ENCODE measurements at regions not wholly inside any gene's neighbourhood (a gene's known extent, or its start where the extent isn't known, plus 50 kb on each side); places are given as distances from the start of the nearest gene placed in this dataset.
"Not testable (repeated sequence)": the region's sequence is repeated elsewhere in the genome, so short reads cannot be mapped to it uniquely, and the experiment has no call there.

DNA sequence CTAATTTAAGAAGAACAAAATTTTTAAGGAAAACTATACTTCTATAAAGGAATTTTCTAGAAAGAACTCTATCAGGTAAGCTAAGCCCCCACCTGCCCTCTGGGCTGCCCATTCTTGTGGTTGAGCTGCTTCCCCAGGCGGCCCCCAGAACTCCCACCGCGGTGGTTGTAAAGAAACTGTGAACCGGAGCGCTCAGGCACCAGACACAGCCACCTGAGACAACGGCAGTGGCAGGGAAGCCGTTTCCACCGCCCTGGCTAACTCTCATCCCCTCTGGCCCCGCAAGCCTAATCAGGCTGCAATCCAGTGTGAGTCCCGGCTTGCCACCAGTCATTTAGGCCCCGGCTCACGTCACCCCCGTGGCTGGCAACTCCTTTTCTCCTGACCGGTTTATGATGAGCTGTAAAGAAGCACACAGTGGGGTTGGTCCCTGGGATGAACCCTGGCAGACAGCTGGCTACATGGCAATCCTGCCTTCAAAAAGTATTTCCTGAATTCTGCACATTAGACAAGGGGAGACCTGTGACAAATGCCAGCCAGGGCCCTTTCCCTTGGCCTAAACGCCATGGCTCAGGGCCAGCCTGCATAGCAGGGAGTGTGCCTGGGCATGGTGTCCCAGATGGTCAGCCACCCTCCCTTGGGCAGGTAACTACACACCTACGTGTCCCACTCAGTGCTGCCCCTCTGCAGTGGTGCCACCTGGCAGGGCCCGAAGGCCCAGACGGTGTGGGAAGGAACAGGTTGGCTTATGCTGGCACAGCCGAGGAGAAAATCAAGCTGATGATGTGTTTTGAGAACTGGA is 63.8 kb upstream of the GPR31 start:
- H3K27me3 ChIP-seq (ENCODE audit: insufficient read depth) = no peaks in the 10 kb centered on the region
- no peaks in the 10 kb centered on the region for H3F3A ChIP-seq (replicated peaks; ENCODE audit: insufficient read depth)
- H3K4me1 ChIP-seq (ENCODE audit: control insufficient read depth in 1 of 2, insufficient read depth in 2 of 2, low read depth in 1 of 2, low read length in 1 of 2) = no peaks in the 10 kb centered on the region; a peak in 1 of 4 replicates
- no peak overlapping the region for H3K4me3 ChIP-seq (ENCODE audit: low read depth in 2 of 2, low read length in 1 of 2)
- H3K27ac ChIP-seq (ENCODE audit: low read depth in 2 of 2, low read length in 1 of 2) = no peak overlapping the region
- TF ChIP-seq, protein P1, sequence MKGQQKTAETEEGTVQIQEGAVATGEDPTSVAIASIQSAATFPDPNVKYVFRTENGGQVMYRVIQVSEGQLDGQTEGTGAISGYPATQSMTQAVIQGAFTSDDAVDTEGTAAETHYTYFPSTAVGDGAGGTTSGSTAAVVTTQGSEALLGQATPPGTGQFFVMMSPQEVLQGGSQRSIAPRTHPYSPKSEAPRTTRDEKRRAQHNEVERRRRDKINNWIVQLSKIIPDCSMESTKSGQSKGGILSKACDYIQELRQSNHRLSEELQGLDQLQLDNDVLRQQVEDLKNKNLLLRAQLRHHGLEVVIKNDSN (IDR thresholded peaks at IDR 0.05; ENCODE audit: borderline replicate concordance, low read depth) = no peak
- TF ChIP-seq, protein P2, sequence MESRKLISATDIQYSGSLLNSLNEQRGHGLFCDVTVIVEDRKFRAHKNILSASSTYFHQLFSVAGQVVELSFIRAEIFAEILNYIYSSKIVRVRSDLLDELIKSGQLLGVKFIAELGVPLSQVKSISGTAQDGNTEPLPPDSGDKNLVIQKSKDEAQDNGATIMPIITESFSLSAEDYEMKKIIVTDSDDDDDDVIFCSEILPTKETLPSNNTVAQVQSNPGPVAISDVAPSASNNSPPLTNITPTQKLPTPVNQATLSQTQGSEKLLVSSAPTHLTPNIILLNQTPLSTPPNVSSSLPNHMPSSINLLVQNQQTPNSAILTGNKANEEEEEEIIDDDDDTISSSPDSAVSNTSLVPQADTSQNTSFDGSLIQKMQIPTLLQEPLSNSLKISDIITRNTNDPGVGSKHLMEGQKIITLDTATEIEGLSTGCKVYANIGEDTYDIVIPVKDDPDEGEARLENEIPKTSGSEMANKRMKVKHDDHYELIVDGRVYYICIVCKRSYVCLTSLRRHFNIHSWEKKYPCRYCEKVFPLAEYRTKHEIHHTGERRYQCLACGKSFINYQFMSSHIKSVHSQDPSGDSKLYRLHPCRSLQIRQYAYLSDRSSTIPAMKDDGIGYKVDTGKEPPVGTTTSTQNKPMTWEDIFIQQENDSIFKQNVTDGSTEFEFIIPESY (IDR thresholded peaks at IDR 0.05; ENCODE audit: borderline replicate concordance, low read depth) = no peak
- TF ChIP-seq JUND (IDR thresholded peaks at IDR 0.05) = no peak
- no peaks in the 10 kb centered on the region for H3K9me2 ChIP-seq
- no peaks in the 10 kb centered on the region for H3K79me2 ChIP-seq (ENCODE audit: insufficient read depth)
- H2AFZ ChIP-seq (ENCODE audit: low read depth) = no peak overlapping the region
- 76% methylated on average over 13 of the region's 19 CpGs for WGBS (ENCODE audit: low lambda C conversion rate)
- DNase-seq = no peak
- no peak overlapping the region for H3K4me2 ChIP-seq
- no peaks in the 10 kb centered on the region for H4K20me1 ChIP-seq (ENCODE audit: insufficient read depth)
- H3K9me3 ChIP-seq = no peaks in the 10 kb centered on the region
- no peaks in the 10 kb centered on the region for H3K36me3 ChIP-seq (replicated peaks in 1 of 2; ENCODE audit: control insufficient read depth in 1 of 2, insufficient read depth in 2 of 2, low read length in 1 of 2)
- no peak overlapping the region for H3K9ac ChIP-seq
- ChIA-PET POLR2A (no interaction called here), CTCF (interaction anchor here (0.6 to 6.1 kb wide), 4 partner anchors 9 to 789 kb away, joined by 4 to 26 read pairs (median 4); no protein-coding TSS in a partner anchor)

DNA sequence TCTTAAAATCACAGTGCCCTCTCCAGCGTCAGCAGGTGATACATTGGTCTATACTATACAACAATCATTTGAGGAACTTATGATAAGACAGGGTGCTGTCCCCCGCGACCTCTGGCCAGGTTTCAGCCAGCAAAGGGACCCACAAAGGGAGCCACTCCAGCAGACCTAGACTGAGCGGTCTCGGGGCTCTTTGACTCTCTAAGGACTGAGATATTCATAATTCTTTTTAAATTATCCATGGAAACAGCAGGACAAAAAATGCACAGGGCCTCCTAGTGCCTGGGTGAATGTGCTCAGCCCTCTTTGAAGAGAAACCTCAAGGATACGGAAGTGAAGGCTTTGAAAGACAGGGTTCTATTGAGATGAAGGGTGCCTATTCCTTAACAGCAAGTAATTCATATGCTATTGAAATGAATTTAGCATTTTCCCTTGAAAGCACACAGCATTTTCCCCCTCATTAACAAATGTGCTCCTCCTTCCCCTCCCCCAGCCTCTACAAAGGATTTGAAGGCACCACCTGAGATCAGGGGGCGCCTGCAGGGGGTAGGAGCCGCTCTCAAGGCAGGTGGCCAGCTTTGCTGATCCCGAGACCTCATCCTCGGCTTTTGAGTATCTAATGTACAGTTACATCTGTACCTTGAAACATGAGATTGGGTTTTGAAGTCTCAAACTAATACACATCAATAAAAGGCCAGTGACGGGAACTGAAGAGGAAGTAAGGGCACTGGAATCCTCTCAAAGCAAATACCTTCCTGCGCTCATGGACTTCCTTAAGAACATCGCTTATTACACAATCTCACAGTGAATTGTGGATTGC is 65.3 kb upstream of the UNC93A start:
- H3K4me3 ChIP-seq (ENCODE audit: low read depth in 2 of 2, low read length in 1 of 2); H3K9me3 ChIP-seq; POLR2A ChIA-PET; CTCF ChIA-PET; H3K9ac ChIP-seq; H3K4me1 ChIP-seq (ENCODE audit: control insufficient read depth in 1 of 2, insufficient read depth in 2 of 2, low read depth in 1 of 2, low read length in 1 of 2); H3K4me2 ChIP-seq; H3F3A ChIP-seq (replicated peaks; ENCODE audit: insufficient read depth); H4K20me1 ChIP-seq (ENCODE audit: insufficient read depth); H2AFZ ChIP-seq (ENCODE audit: low read depth); H3K9me2 ChIP-seq; DNase-seq; H3K79me2 ChIP-seq (ENCODE audit: insufficient read depth); H3K27me3 ChIP-seq (ENCODE audit: insufficient read depth); H3K27ac ChIP-seq (ENCODE audit: low read depth in 2 of 2, low read length in 1 of 2); H3K36me3 ChIP-seq (replicated peaks in 1 of 2; ENCODE audit: control insufficient read depth in 1 of 2, insufficient read depth in 2 of 2, low read length in 1 of 2): not testable (repeated sequence)
- WGBS (ENCODE audit: low lambda C conversion rate) = 57% methylated on average over 9 of the region's 13 CpGs

DNA sequence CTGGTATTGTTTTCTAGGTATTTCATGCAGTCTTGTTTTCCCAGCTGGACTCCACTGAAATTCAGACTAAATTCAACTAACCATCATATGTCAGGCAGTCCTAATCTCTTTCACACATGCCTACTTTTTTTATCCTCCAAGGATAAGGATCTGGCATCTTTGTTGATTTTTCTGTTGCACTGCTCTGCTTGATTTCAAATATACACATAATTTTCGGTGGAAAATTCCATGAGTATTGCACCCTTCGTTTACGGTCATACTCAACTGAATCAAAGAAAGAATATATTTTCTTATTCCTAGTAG is 64.8 kb upstream of the UNC93A start:
- no peak overlapping the region for H2AFZ ChIP-seq (ENCODE audit: low read depth)
- no peak overlapping the region for H3K4me2 ChIP-seq
- H3K9me2 ChIP-seq = no peaks in the 10 kb centered on the region
- no peak overlapping the region for H3K4me3 ChIP-seq (ENCODE audit: low read depth in 2 of 2, low read length in 1 of 2)
- no peak for DNase-seq
- no peaks in the 10 kb centered on the region for H4K20me1 ChIP-seq (ENCODE audit: insufficient read depth)
- no peak overlapping the region for H3K27ac ChIP-seq (ENCODE audit: low read depth in 2 of 2, low read length in 1 of 2)
- H3F3A ChIP-seq (replicated peaks; ENCODE audit: insufficient read depth) = no peaks in the 10 kb centered on the region
- H3K4me1 ChIP-seq (ENCODE audit: control insufficient read depth in 1 of 2, insufficient read depth in 2 of 2, low read depth in 1 of 2, low read length in 1 of 2) = peaks cover 0 to 2% of the 10 kb centered on the region in 2 experiments; a peak in 1 of 4 replicates
- no peaks in the 10 kb centered on the region for H3K9me3 ChIP-seq
- POLR2A ChIA-PET = no interaction called here
- H3K27me3 ChIP-seq (ENCODE audit: insufficient read depth) = no peaks in the 10 kb centered on the region
- H3K9ac ChIP-seq = no peak overlapping the region
- H3K36me3 ChIP-seq (replicated peaks in 1 of 2; ENCODE audit: control insufficient read depth in 1 of 2, insufficient read depth in 2 of 2, low read length in 1 of 2) = no peaks in the 10 kb centered on the region
- H3K79me2 ChIP-seq (ENCODE audit: insufficient read depth) = no peaks in the 10 kb centered on the region
- CTCF ChIA-PET = no interaction called here
- WGBS (ENCODE audit: low lambda C conversion rate) = 67% methylated on average over 3 of the region's 3 CpGs
- TF ChIP-seq, protein P1 (IDR thresholded peaks at IDR 0.05; ENCODE audit: borderline replicate concordance, low read depth) = no peak

All from SK-N-SH (cell line).